Breast epithelium (tissue), 4 donors: ENCODE measurements at regions not wholly inside any gene's neighbourhood (a gene's known extent, or its start where the extent isn't known, plus 50 kb on each side); places are given as distances from the start of the nearest gene placed in this dataset.

ENCODE experiments used
- DNase-seq, 2 donors: peaks; one replicate each; pipeline ENCODE4 v3.0.0-alpha.2; 2019; ENCODE audit warnings: low spot score in 2 of 2
- H3K27ac ChIP-seq, 2 donors: fragments of 200-600 bp; sonication (generic) in 1 of 2; one replicate each; pipeline ENCODE4 v1.5.1; 2016 to 2019; ENCODE audit warnings: mild to moderate bottlenecking in 1 of 2
- H3K27me3 ChIP-seq, 2 donors: fragments of 200-600 bp; sonication (generic) in 1 of 2; one replicate each; pipeline versions ENCODE4 v1.5.1 to v1.6.0; 2017 to 2019; ENCODE audit warnings: control low read depth in 1 of 2, mild to moderate bottlenecking in 1 of 2
- H3K36me3 ChIP-seq: fragments of 200-600 bp; one replicate; pipeline ENCODE4 v1.5.1; 2019
- H3K4me1 ChIP-seq, 2 donors: fragments of 200-600 bp; sonication (generic); one replicate each; pipeline ENCODE4 v1.5.1; 2016 to 2019; ENCODE audit warnings: control low read depth in 1 of 2
- H3K4me3 ChIP-seq, 3 donors: fragments of 200-600 bp; sonication (generic); 1 replicate in 2 of 3; 2 replicates in 1 of 3; pipeline ENCODE4 v1.5.1; 2016 to 2019; ENCODE audit warnings: mild to moderate bottlenecking in 3 of 3, moderate library complexity in 2 of 3
- H3K9me3 ChIP-seq, 2 donors: fragments of 200-600 bp; sonication (generic) in 1 of 2; one replicate each; pipeline ENCODE4 v1.5.1; 2016 to 2019; ENCODE audit warnings: control low read depth in 1 of 2
- CTCF ChIP-seq, 3 donors: fragments of 450-650 bp; IDR thresholded peaks; one replicate each; pipeline ENCODE4 v1.5.1; 2016 to 2017; ENCODE audit warnings: antibody characterized with exemption in 3 of 3, mild to moderate bottlenecking in 3 of 3, moderate library complexity in 3 of 3
- POLR2A ChIP-seq: fragments of 450-650 bp; IDR thresholded peaks from one replicate; pipeline ENCODE4 v1.6.1; 2016; ENCODE audit warnings: antibody characterized with exemption, mild to moderate bottlenecking, moderate library complexity
- POLR2AphosphoS5 ChIP-seq, 3 donors: sonication (generic); formaldehyde crosslinking; IDR thresholded peaks; one replicate each; pipeline ENCODE4 v1.6.1; 2017; ENCODE audit warnings: antibody characterized with exemption in 3 of 3
- intact Hi-C: fragments of 100-400 bp; cut with DNase I; formaldehyde crosslinking; loops from one replicate; pipeline ENCODE4 v1.15.1; 2023; ENCODE audit warnings: low total_unique reads

- Histone ChIP-seq H3K36me3 (no peaks in the 10 kb centered on the region), H3K4me3 (no peak overlapping the region), H3K9me3 (no peaks in the 10 kb centered on the region), H3K27ac (no peak overlapping the region), H3K4me1 (no peaks in the 10 kb centered on the region), H3K27me3 (no peaks in the 10 kb centered on the region)
- intact Hi-C loops, result no loop called here
- TF ChIP-seq POLR2AphosphoS5 (IDR thresholded peaks at IDR 0.05) (no peak), CTCF (IDR thresholded peaks at IDR 0.05) (no peak), POLR2A (no peak)
- no peak for DNase-seq
Observed at GRCh38 chr13:58300224-58300623, 668.7 kb downstream of the PCDH17 start.

GRCh38 chr13:58300974-58301681 lies 669.6 kb downstream of the PCDH17 start:
- intact Hi-C loops, result no loop called here
- Histone ChIP-seq H3K27ac (no peak overlapping the region), H3K36me3 (no peaks in the 10 kb centered on the region), H3K9me3 (no peaks in the 10 kb centered on the region), H3K4me3 (no peak overlapping the region), H3K4me1 (no peaks in the 10 kb centered on the region), H3K27me3 (no peaks in the 10 kb centered on the region)
- no peak for DNase-seq
- TF ChIP-seq CTCF (IDR thresholded peaks at IDR 0.05) (no peak), POLR2A (no peak), POLR2AphosphoS5 (IDR thresholded peaks at IDR 0.05) (no peak)

GRCh38 chr13:58302349-58302748 lies 670.8 kb downstream of the PCDH17 start:
- no peaks in the 10 kb centered on the region for H3K4me1 ChIP-seq
- H3K27me3 ChIP-seq, result no peaks in the 10 kb centered on the region
- no peaks in the 10 kb centered on the region for H3K9me3 ChIP-seq
- no peaks in the 10 kb centered on the region for H3K36me3 ChIP-seq
- intact Hi-C loops, result no loop called here
- no peak overlapping the region for H3K27ac ChIP-seq
- DNase-seq, result no peak
- no peak overlapping the region for H3K4me3 ChIP-seq
- TF ChIP-seq CTCF (IDR thresholded peaks at IDR 0.05), result no peak
- no peak for TF ChIP-seq POLR2AphosphoS5 (IDR thresholded peaks at IDR 0.05)
- no peak for TF ChIP-seq POLR2A

GRCh38 chr13:58306062-58306461 lies 674.5 kb downstream of the PCDH17 start:
- no peak for TF ChIP-seq POLR2A
- TF ChIP-seq POLR2AphosphoS5 (IDR thresholded peaks at IDR 0.05), result no peak
- TF ChIP-seq CTCF (IDR thresholded peaks at IDR 0.05), result no peak
- no peak for DNase-seq
- Histone ChIP-seq H3K27me3 (no peaks in the 10 kb centered on the region), H3K36me3 (no peaks in the 10 kb centered on the region), H3K4me1 (no peaks in the 10 kb centered on the region), H3K9me3 (no peaks in the 10 kb centered on the region), H3K4me3 (no peak overlapping the region), H3K27ac (no peak overlapping the region)
- intact Hi-C loops, result no loop called here

- no peaks in the 10 kb centered on the region for H3K9me3 ChIP-seq
- intact Hi-C loops, result no loop called here
Observed at GRCh38 chr13:58313219-58313618, 681.7 kb downstream of the PCDH17 start.

More at GRCh38 chr13:58313219-58313618, 681.7 kb downstream of the PCDH17 start:
- no peaks in the 10 kb centered on the region for H3K27me3 ChIP-seq
- H3K4me3 ChIP-seq, result no peak overlapping the region
- no peaks in the 10 kb centered on the region for H3K4me1 ChIP-seq
- H3K36me3 ChIP-seq, result no peaks in the 10 kb centered on the region
- TF ChIP-seq POLR2AphosphoS5 (IDR thresholded peaks at IDR 0.05), result no peak
- TF ChIP-seq CTCF (IDR thresholded peaks at IDR 0.05), result no peak
- no peak for TF ChIP-seq POLR2A
- no peak for DNase-seq
- no peak overlapping the region for H3K27ac ChIP-seq
